Adrenal gland (tissue), 9 donors: ENCODE measurements at regions not wholly inside any gene's neighbourhood (a gene's known extent, or its start where the extent isn't known, plus 50 kb on each side); places are given as distances from the start of the nearest gene placed in this dataset.

Experiments
- DNase-seq, 7 donors: peaks; one replicate each; pipeline ENCODE4 v3.0.0-alpha.2; 2019 to 2020
- H3K27ac ChIP-seq, 5 donors: fragments of 200-600 bp; sonication (generic) in 4 of 5; 1 replicate in 3 of 5; 2 replicates in 2 of 5; pipeline versions ENCODE4 v1.5.1 to v1.8.0; 2016 to 2020; ENCODE audit warnings: mild to moderate bottlenecking in 1 of 5
- H3K27me3 ChIP-seq: fragments of 200-600 bp; 2 replicates; pipeline ENCODE4 v1.8.0; 2021
- H3K36me3 ChIP-seq, 2 donors: fragments of 200-600 bp; replicated peaks in 1 of 2; 1 replicate in 1 of 2; 2 replicates in 1 of 2; pipeline versions ENCODE4 v1.5.1 to v1.8.0; 2018 to 2022
- H3K4me1 ChIP-seq, 2 donors: fragments of 200-600 bp; replicated peaks in 1 of 2; 1 replicate in 1 of 2; 2 replicates in 1 of 2; pipeline versions ENCODE4 v1.5.1 to v1.8.0; 2018 to 2021
- H3K4me3 ChIP-seq, 4 donors: fragments of 200-600 bp; sonication (generic) in 3 of 4; one replicate each; pipeline ENCODE4 v1.5.1; 2016 to 2018
- H3K9me3 ChIP-seq, 3 donors: fragments of 200-600 bp; sonication (generic) in 1 of 3; replicated peaks in 1 of 3; 1 replicate in 2 of 3; 2 replicates in 1 of 3; pipeline versions ENCODE4 v1.5.1 to v1.8.0; 2016 to 2021
- POLR2A ChIP-seq, 2 donors: fragments of 450-650 bp; IDR thresholded peaks; one replicate each; pipeline ENCODE4 v1.6.1; 2017; ENCODE audit warnings: antibody characterized with exemption in 2 of 2, mild to moderate bottlenecking in 2 of 2, moderate library complexity in 1 of 2
- WGBS, 4 donors: extraction: QIAGEN DNeasy Blood & Tissue Kit in 2 of 4; methylation state at CpG; one replicate each; pipeline versions ENCODE4 v1.1.5 to v1.1.7; 2013 to 2017; 5-methylcytosine and 5-hydroxymethylcytosine counted together
- intact Hi-C, 2 donors: fragments of 100-400 bp; cut with DNase I; formaldehyde crosslinking; loops; one replicate each; pipeline versions ENCODE4 v1.14.1 to v1.15.0; 2022 to 2023
- TF ChIP-seq, protein P1 (sequence below), 6 experiments: fragments of 450-650 bp in 4 of 6; fragments of 200-600 bp in 2 of 6; sonication (generic) in 1 of 6; IDR thresholded peaks; 1 replicate in 5 of 6; 2 replicates in 1 of 6; pipeline versions ENCODE4 v1.5.1 to v1.8.0; 2016 to 2021; ENCODE audit warnings: antibody characterized with exemption in 6 of 6, mild to moderate bottlenecking in 2 of 6, moderate library complexity in 1 of 6
- donor health status: healthy with polysubstance abuse.
- donor health status: Bipolar disorder and iron deficiency.
- donor health status: DM: yes; HTN: yes; CAD: no.
- donor health status: DM: no; HTN: no; CAD: no.
- donor health status: DM: no; HTN: no; CAD: no.

DNA sequence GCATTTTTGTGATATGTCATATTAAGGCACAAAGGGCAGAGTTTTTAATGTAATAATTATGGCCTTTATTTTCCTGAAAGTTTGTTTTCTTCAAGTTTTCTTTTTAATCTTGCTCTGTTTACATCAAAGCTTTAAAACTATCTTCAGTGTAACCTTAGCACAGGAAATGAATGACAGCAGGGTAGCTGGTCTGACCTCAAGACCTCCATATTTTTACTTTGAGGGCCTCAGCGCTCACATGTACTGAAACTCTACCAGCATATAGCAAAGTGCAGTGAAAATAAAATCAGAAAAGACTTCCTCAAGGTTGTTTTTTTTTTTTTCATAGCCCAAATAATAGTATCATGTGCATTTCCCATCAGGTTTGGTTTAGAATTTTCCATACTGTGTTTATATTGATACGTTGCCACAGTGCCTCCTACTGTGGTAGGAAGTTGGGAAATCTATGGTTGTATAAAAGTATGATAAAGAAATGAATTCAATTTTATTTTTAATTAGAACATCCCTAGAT lies 163.4 kb downstream of the UBE2E3 start:
- no peak overlapping the region for H3K27ac ChIP-seq
- no peak for TF ChIP-seq POLR2A (IDR thresholded peaks at IDR 0.05)
- TF ChIP-seq, protein P1, sequence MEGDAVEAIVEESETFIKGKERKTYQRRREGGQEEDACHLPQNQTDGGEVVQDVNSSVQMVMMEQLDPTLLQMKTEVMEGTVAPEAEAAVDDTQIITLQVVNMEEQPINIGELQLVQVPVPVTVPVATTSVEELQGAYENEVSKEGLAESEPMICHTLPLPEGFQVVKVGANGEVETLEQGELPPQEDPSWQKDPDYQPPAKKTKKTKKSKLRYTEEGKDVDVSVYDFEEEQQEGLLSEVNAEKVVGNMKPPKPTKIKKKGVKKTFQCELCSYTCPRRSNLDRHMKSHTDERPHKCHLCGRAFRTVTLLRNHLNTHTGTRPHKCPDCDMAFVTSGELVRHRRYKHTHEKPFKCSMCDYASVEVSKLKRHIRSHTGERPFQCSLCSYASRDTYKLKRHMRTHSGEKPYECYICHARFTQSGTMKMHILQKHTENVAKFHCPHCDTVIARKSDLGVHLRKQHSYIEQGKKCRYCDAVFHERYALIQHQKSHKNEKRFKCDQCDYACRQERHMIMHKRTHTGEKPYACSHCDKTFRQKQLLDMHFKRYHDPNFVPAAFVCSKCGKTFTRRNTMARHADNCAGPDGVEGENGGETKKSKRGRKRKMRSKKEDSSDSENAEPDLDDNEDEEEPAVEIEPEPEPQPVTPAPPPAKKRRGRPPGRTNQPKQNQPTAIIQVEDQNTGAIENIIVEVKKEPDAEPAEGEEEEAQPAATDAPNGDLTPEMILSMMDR (IDR thresholded peaks at IDR 0.05): no peak
- H3K4me1 ChIP-seq: no peaks in the 10 kb centered on the region
- no peak for DNase-seq
- H3K27me3 ChIP-seq: no peaks in the 10 kb centered on the region
- no peak overlapping the region for H3K4me3 ChIP-seq
- WGBS, 4 donors: 78 to 87% (median 80%) methylated on average over 2 of the region's 2 CpGs
- H3K9me3 ChIP-seq: no peaks in the 10 kb centered on the region
- no peaks in the 10 kb centered on the region for H3K36me3 ChIP-seq
- intact Hi-C loops: no loop called here

DNA sequence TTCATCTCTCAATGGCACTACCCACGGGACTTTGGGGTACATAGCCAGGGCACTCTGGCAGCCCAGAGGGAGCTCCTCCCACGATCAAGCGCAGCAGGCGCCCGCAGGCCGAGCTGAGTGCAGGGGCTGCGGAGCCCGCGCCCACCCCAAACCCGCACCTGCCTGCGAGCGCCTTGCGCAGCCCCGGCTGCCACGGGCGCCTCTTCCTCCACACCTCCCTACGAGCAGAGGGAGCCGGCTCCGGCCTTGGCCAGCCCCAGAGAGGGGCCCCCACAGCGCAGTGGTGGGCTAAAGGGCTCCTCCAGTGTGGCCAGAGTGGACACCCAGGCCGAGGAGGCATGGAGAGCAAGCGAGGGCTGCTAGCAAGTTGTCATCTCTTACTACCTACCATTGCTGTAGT lies 165.2 kb downstream of the UBE2E3 start:
- TF ChIP-seq, protein P1 (IDR thresholded peaks at IDR 0.05): no peak
- TF ChIP-seq POLR2A (IDR thresholded peaks at IDR 0.05): no peak
- intact Hi-C loops: no loop called here
- DNase-seq: no peak
- H3K9me3 ChIP-seq: no peaks in the 10 kb centered on the region
- H3K27me3 ChIP-seq: no peaks in the 10 kb centered on the region
- no peaks in the 10 kb centered on the region for H3K4me1 ChIP-seq
- H3K36me3 ChIP-seq: no peaks in the 10 kb centered on the region
- no peak overlapping the region for H3K4me3 ChIP-seq
- no peak overlapping the region for H3K27ac ChIP-seq
- 93 to 95% (median 93%) methylated on average over 9 to 22 of the region's 22 CpGs for WGBS, 4 donors

DNA sequence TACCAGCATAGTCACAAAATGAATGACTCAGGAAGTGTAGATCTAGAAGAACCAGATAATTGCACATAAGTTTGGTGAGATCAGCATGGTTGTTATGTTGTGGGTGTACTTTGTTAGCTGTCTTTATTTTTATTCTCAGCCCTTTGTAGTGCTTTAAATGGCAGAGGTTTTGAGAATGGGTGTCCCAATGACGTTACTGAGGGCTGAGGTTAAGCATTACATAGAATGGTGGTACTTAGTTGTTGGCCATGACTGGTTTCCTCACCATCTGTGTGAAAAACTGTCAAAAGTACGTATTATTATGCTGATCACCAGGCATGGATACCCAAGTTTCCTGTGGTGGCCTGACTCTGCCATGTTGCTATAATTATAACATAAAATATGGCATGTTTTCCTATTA lies 165.8 kb downstream of the UBE2E3 start:
- intact Hi-C loops: no loop called here
- 63 to 82% (median 69%) methylated on average over 2 of the region's 2 CpGs for whole genome bisulfite sequencing, 4 donors
- Histone ChIP-seq H3K4me3 (no peak overlapping the region), H3K27ac (no peak overlapping the region), H3K4me1 (no peaks in the 10 kb centered on the region), H3K9me3 (no peaks in the 10 kb centered on the region), H3K36me3 (no peaks in the 10 kb centered on the region), H3K27me3 (no peaks in the 10 kb centered on the region)
- TF ChIP-seq, protein P1 (IDR thresholded peaks at IDR 0.05): no peak
- no peak for TF ChIP-seq POLR2A (IDR thresholded peaks at IDR 0.05)
- DNase-seq: no peak

DNA sequence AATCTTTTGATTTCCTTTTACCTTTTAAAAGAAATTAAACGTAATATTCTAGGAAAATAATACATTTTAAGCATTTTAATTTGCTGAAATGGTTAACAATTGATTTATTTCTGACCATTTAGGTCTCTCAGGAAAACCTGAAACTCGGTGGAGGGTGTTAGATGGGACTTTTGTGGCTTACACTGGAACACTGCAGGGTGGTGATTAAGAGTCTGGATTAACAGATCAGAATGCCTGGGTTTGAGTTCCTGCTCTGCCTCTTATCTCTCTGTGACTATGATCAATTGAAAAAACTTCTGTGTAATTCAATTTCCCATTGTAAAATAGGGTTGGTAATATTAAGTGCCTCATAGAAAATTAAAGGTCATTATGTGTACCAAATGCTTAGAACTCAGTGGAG lies 168.7 kb downstream of the UBE2E3 start:
- no peak overlapping the region for H3K4me3 ChIP-seq
- WGBS, 4 donors: 46 to 52% (median 47%) methylated on average over 2 of the region's 2 CpGs

More for the DNA sequence above, 168.7 kb downstream of the UBE2E3 start:
- Histone ChIP-seq H3K36me3 (no peaks in the 10 kb centered on the region), H3K4me1 (no peaks in the 10 kb centered on the region), H3K27ac (no peak overlapping the region), H3K9me3 (no peaks in the 10 kb centered on the region), H3K27me3 (no peaks in the 10 kb centered on the region)
- intact Hi-C loops: no loop called here
- TF ChIP-seq, protein P1 (IDR thresholded peaks at IDR 0.05): no peak
- no peak for TF ChIP-seq POLR2A (IDR thresholded peaks at IDR 0.05)
- DNase-seq: no peak
